RWPE2 (cell line): ENCODE measurements at regions not wholly inside any gene's neighbourhood (a gene's known extent, or its start where the extent isn't known, plus 50 kb on each side); places are given as distances from the start of the nearest gene placed in this dataset.

Experiments used
- ATAC-seq: fragments of 200-7000 bp; cut with Tn5 transposase; 3 replicates; pipeline ENCODE4 v1.9.1; 2021; ENCODE audit warnings: low read depth
- DNase-seq: peaks from one replicate; pipeline ENCODE4 v3.0.0-alpha.2; 2020; ENCODE audit warnings: low spot score
- H3K27ac ChIP-seq: fragments of 450-650 bp; 2 replicates; pipeline ENCODE4 v1.5.1; 2017; ENCODE audit warnings: mild to moderate bottlenecking; ENCODE audit not compliant: poor library complexity, severe bottlenecking
- H3K27me3 ChIP-seq: fragments of 250-450 bp; sonication (Bioruptor Pico); 2 replicates; pipeline ENCODE4 v1.5.1; 2021; ENCODE audit warnings: mild to moderate bottlenecking, moderate library complexity; ENCODE audit not compliant: insufficient read depth, poor library complexity, severe bottlenecking
- H3K36me3 ChIP-seq: fragments of 250-450 bp; sonication (Bioruptor Pico); 2 replicates; pipeline ENCODE4 v1.5.1; 2020; ENCODE audit warnings: low read depth, mild to moderate bottlenecking, moderate library complexity
- H3K4me1 ChIP-seq: fragments of 250-450 bp; sonication (Bioruptor Pico); 2 replicates; pipeline ENCODE4 v1.5.1; 2021; ENCODE audit warnings: mild to moderate bottlenecking, moderate library complexity; ENCODE audit not compliant: insufficient read depth, poor library complexity, severe bottlenecking
- H3K4me3 ChIP-seq: fragments of 250-450 bp; sonication (Bioruptor Pico); 2 replicates; pipeline ENCODE4 v1.5.1; 2021; ENCODE audit warnings: mild to moderate bottlenecking, moderate library complexity; ENCODE audit not compliant: severe bottlenecking
- H3K9me3 ChIP-seq: fragments of 250-450 bp; sonication (Bioruptor Pico); 2 replicates; pipeline ENCODE4 v1.5.1; 2021; ENCODE audit warnings: mild to moderate bottlenecking, moderate library complexity; ENCODE audit not compliant: severe bottlenecking
- TF ChIP-seq, protein P1 (sequence below): fragments of 450-650 bp; IDR thresholded peaks from one replicate; pipeline ENCODE4 v1.5.1; 2017; ENCODE audit warnings: mild to moderate bottlenecking, moderate library complexity; ENCODE audit not compliant: poor library complexity, severe bottlenecking

DNA sequence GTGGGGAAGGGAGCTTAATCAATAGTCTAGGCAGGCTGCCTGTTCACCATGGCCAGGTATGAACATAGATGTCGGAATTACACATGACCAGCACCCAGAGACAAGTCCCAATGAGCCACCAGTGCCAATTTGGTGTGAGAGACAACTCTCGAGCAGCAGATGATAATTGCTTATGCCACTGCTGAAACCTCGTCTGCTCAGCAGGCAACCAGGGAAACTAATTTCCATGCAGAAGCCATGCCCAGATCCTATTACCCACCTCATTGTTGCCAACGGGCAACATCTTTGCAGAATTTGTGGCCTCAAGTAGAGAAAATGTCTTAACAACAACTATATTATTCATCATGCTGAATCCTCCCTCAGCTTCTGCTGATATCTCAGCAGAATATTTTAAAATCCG is 84.9 kb downstream of the CGGBP1 start:
- Histone ChIP-seq H3K27me3 (peaks cover 9% of the 10 kb centered on the region), H3K36me3 (no peaks in the 10 kb centered on the region), H3K27ac (no peak overlapping the region), H3K9me3 (no peaks in the 10 kb centered on the region), H3K4me1 (no peaks in the 10 kb centered on the region), H3K4me3 (no peak overlapping the region)
- TF ChIP-seq, protein P1, sequence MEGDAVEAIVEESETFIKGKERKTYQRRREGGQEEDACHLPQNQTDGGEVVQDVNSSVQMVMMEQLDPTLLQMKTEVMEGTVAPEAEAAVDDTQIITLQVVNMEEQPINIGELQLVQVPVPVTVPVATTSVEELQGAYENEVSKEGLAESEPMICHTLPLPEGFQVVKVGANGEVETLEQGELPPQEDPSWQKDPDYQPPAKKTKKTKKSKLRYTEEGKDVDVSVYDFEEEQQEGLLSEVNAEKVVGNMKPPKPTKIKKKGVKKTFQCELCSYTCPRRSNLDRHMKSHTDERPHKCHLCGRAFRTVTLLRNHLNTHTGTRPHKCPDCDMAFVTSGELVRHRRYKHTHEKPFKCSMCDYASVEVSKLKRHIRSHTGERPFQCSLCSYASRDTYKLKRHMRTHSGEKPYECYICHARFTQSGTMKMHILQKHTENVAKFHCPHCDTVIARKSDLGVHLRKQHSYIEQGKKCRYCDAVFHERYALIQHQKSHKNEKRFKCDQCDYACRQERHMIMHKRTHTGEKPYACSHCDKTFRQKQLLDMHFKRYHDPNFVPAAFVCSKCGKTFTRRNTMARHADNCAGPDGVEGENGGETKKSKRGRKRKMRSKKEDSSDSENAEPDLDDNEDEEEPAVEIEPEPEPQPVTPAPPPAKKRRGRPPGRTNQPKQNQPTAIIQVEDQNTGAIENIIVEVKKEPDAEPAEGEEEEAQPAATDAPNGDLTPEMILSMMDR: no peak
- ATAC-seq (no peak), DNase-seq (no peak)

DNA sequence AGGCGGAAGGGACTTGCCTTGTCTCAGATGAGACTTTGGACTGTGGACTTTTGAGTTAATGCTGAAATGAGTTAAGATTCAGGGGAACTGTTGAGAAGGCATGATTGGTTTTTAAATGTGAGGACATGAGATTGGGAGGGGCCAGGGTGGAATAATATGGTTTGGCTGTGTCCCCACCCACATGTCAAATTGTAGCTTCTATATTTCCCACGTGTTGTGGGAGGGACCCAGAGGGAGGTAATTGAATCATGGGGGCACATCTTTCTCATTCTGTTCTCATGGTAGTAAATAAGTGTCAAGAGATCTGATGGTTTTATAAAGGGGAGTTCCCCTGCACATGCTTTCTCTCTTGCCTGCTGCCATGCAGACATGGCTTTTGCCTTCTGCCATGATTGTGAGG is 89.2 kb downstream of the CGGBP1 start:
- DNase-seq: no peak
- ATAC-seq: no peak
- Histone ChIP-seq H3K4me1 (no peaks in the 10 kb centered on the region), H3K4me3 (no peak overlapping the region), H3K36me3 (no peaks in the 10 kb centered on the region), H3K9me3 (no peaks in the 10 kb centered on the region), H3K27ac (no peak overlapping the region), H3K27me3 (peaks cover under 1% of the 10 kb centered on the region)
- TF ChIP-seq, protein P1: no peak

DNA sequence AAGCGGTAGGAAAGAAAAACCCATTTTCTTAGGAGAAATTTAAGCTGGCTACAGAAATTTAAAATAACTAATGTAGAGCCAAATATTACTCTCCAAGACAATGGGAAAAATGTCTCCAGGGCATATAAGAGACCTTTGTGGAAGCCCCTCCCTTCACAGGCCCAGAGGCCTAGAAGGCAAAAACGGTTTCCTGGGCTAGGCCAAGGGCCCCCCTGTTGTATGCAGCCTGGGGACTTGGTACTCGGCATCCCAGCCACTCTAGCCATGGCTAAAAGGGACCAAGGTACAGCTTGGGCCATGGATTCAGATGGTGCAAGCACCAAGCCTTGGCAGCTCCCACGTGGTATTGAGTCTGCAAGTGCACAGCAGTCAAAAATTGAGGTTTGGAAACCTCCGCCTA is 90.1 kb downstream of the CGGBP1 start:
- H3K4me3 ChIP-seq: no peak overlapping the region
- no peaks in the 10 kb centered on the region for H3K4me1 ChIP-seq
- no peaks in the 10 kb centered on the region for H3K9me3 ChIP-seq
- no peak for ATAC-seq
- no peaks in the 10 kb centered on the region for H3K36me3 ChIP-seq
- no peak for DNase-seq
- H3K27me3 ChIP-seq: no peaks in the 10 kb centered on the region
- H3K27ac ChIP-seq: no peak overlapping the region
- TF ChIP-seq, protein P1: no peak

DNA sequence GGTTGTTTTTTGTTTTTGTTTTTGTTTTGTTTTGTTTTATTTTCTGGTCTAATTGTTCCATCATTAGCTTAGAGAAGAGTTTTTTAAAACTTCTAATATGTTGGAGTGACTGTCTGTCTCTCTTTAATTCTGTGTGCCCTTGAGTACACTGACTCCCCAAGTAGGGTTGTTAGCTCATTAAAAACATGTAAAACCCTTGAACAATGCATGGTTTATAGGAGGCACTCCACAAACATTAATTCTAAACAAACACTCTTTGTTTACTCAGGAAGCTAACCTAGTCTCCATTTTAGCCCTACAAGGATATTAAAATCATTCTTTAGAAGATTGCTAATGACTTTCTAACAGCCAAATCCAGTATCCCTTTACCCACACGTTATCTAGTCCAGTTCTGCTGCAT is 100.5 kb downstream of the CGGBP1 start:
- no peak for ATAC-seq
- H3K27me3 ChIP-seq: peaks cover 8% of the 10 kb centered on the region

DNA sequence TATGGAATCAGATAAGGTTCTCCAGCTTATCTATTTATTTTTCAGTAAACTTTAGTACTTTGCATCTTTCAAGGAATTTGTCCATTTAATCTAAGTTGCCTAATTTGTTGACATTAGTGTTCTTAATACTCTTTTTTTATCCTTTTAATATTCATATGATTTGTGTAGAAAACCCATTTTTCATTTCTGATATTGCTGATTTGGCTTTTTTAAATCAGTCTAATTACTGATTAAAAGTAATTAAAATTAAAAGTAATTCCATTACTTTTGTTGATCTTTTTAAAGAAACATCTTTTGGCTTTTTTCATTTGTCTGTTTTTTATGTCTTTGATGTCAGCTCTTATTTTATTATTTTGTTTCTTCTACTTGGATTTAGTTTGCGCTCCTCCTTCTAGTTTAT is 101.2 kb downstream of the CGGBP1 start:
- no peak overlapping the region for H3K4me3 ChIP-seq
- no peak for DNase-seq
- peaks cover 12% of the 10 kb centered on the region for H3K27me3 ChIP-seq
- no peaks in the 10 kb centered on the region for H3K9me3 ChIP-seq
- no peaks in the 10 kb centered on the region for H3K4me1 ChIP-seq
- no peaks in the 10 kb centered on the region for H3K36me3 ChIP-seq
- no peak for ATAC-seq
- H3K27ac ChIP-seq: no peak overlapping the region
- TF ChIP-seq, protein P1: no peak

More for the DNA sequence above, 100.5 kb downstream of the CGGBP1 start:
- no peak overlapping the region for H3K27ac ChIP-seq
- TF ChIP-seq, protein P1: no peak
- no peaks in the 10 kb centered on the region for H3K9me3 ChIP-seq
- H3K4me3 ChIP-seq: no peak overlapping the region
- H3K36me3 ChIP-seq: no peaks in the 10 kb centered on the region
- DNase-seq: no peak
- H3K4me1 ChIP-seq: no peaks in the 10 kb centered on the region
